ENCODE measurements at regions not wholly inside any gene's neighbourhood (a gene's known extent, or its start where the extent isn't known, plus 50 kb on each side); places are given as distances from the start of the nearest gene placed in this dataset.
A peak's percentile ranks its signal among the peaks of the same experiment; 100 is the strongest.
"Not testable (repeated sequence)": the region's sequence is repeated elsewhere in the genome, so short reads cannot be mapped to it uniquely, and the experiment has no call there.

DNA sequence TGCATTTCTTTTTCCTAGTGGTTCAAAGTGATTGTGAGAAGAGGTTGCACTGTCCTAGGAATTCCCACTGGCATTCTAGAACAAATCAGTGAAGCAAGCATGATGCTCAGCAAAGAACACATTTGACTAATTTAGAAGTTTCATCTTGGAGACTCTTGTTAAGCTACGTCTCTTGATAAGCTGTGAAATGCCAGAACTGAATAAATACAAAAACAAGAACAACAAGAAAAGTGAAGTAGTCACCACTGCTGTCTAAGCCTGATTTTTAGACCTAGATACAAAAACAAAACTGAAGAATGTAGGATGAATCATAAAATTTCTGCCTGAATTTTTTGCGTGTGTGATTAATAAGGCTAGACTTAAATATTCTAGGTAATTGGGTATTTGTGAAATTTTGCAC lies 1162.4 kb downstream of the TUSC7 start:
- no peak overlapping the region for H3K4me3 ChIP-seq (ENCODE audit: low read depth in 2 of 2, low read length in 1 of 2)
- no peak overlapping the region for H3K9ac ChIP-seq
- H3K9me3 ChIP-seq, result no peaks in the 10 kb centered on the region
- H2AFZ ChIP-seq (ENCODE audit: low read depth), result no peak overlapping the region
- ChIA-PET CTCF (interaction anchor here (3.0 kb wide), 1 partner anchor 125 kb away, joined by 20 read pairs; no protein-coding TSS in a partner anchor), POLR2A (no interaction called here)
- no peak overlapping the region for H3K4me2 ChIP-seq
- no peaks in the 10 kb centered on the region for H3K9me2 ChIP-seq
- H3K36me3 ChIP-seq (replicated peaks in 1 of 2; ENCODE audit: control insufficient read depth in 1 of 2, insufficient read depth in 2 of 2, low read length in 1 of 2), result no peaks in the 10 kb centered on the region
- TF ChIP-seq TCF12 (IDR thresholded peaks at IDR 0.05), result no peak
- TF ChIP-seq TEAD4 (IDR thresholded peaks at IDR 0.05; ENCODE audit: borderline replicate concordance, insufficient read depth), result no peak
- H3K27me3 ChIP-seq (ENCODE audit: insufficient read depth), result no peaks in the 10 kb centered on the region
- no peaks in the 10 kb centered on the region for H4K20me1 ChIP-seq (ENCODE audit: insufficient read depth)
- no peak for DNase-seq
- peaks cover 0 to 20% of the 10 kb centered on the region in 2 experiments; a peak in 2 of 4 replicates for H3K4me1 ChIP-seq (ENCODE audit: control insufficient read depth in 1 of 2, insufficient read depth in 2 of 2, low read depth in 1 of 2, low read length in 1 of 2)
- no peaks in the 10 kb centered on the region for H3K79me2 ChIP-seq (ENCODE audit: insufficient read depth)
- H3K27ac ChIP-seq (ENCODE audit: low read depth in 2 of 2, low read length in 1 of 2), result peak overlapping the region in 1 of 2 experiments; percentile 97; a peak in 1 of 4 replicates
- H3F3A ChIP-seq (replicated peaks; ENCODE audit: insufficient read depth), result peaks cover 4% of the 10 kb centered on the region
- WGBS (ENCODE audit: low lambda C conversion rate), result 72% methylated on average over 2 of the region's 2 CpGs

DNA sequence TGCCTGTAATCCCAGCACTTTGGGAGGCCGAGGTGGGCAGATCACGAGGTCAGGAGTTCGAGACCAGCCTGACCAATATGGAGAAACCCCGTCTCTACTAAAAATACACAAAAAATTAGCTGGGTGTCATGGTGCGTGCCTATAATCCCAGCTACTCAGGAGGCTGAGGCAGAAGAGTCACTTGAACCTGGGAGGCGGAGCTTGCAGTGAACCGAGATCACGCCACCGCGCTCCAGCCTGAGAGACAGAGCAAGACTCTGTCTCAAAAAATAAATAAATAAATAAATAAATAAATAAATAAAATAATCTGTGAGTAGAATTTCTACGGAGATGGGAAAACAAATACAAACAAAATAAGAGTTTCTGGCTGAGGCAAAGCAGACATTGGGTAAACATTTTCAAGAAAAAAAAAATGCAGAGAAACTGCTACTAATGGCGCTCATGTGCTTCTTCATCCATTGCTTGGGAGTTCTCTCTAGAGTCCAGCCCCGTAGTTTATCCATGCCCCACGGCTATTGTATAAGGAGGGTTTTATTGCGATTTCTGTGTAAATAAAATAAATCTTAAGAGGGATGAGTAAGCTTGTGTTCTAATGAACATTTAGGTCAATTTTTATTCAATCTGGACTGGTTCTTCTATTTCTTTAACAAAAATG lies 1161.9 kb downstream of the IGSF11 start:
- H3K4me1 ChIP-seq (ENCODE audit: control insufficient read depth in 1 of 2, insufficient read depth in 2 of 2, low read depth in 1 of 2, low read length in 1 of 2), result peaks cover 0 to 20% of the 10 kb centered on the region in 2 experiments; a peak in 2 of 4 replicates
- not testable (repeated sequence) for H3K9me2 ChIP-seq; H3K9ac ChIP-seq; H3K9me3 ChIP-seq; H3K36me3 ChIP-seq (replicated peaks in 1 of 2; ENCODE audit: control insufficient read depth in 1 of 2, insufficient read depth in 2 of 2, low read length in 1 of 2); H3K79me2 ChIP-seq (ENCODE audit: insufficient read depth); H3K4me2 ChIP-seq; H2AFZ ChIP-seq (ENCODE audit: low read depth); H4K20me1 ChIP-seq (ENCODE audit: insufficient read depth); H3F3A ChIP-seq (replicated peaks; ENCODE audit: insufficient read depth); H3K27me3 ChIP-seq (ENCODE audit: insufficient read depth); H3K4me3 ChIP-seq (ENCODE audit: low read depth in 2 of 2, low read length in 1 of 2)
- H3K27ac ChIP-seq (ENCODE audit: low read depth in 2 of 2, low read length in 1 of 2), result peak overlapping the region in 1 of 2 experiments; percentile 97; a peak in 2 of 4 replicates
- whole genome bisulfite sequencing (ENCODE audit: low lambda C conversion rate), result 77% methylated on average over 14 of the region's 15 CpGs
- POLR2A ChIA-PET, result interaction anchor here (0.7 to 0.9 kb wide), 3 partner anchors 34 to 172 kb away, joined by 3 read pairs; no protein-coding TSS in a partner anchor
- DNase-seq, result peak; percentile 10
- CTCF ChIA-PET, result interaction anchor here (0.6 to 3.0 kb wide), 3 partner anchors 10 to 125 kb away, joined by 3 to 20 read pairs (median 3); no protein-coding TSS in a partner anchor

DNA sequence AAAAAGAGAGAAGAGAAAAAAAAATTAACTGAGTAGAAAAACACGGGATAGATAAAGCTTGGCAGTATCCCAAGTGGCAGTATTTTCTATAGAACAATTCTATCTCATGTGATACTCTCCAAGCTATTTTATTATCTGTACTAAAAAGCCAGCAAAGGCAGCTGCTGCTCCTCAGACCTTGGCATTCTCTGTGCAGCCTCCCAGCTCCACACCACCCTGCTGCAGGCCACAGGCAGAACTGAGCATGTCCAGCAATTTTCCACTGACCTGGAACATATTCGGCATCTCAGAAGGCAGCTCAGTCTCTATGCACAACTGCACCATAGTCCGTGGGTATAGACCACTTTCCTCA lies 1161.4 kb downstream of the IGSF11 start:
- no peak overlapping the region for H2AFZ ChIP-seq (ENCODE audit: low read depth)
- peaks cover 4% of the 10 kb centered on the region for H3F3A ChIP-seq (replicated peaks; ENCODE audit: insufficient read depth)
- 21% methylated on average over 3 of the region's 3 CpGs for WGBS (ENCODE audit: low lambda C conversion rate)
- no peaks in the 10 kb centered on the region for H3K79me2 ChIP-seq (ENCODE audit: insufficient read depth)
- H3K4me2 ChIP-seq, result no peak overlapping the region
- ChIA-PET CTCF (interaction anchor here (0.6 to 3.0 kb wide), 4 partner anchors 11 to 1103 kb away, joined by 3 to 20 read pairs (median 4); no protein-coding TSS in a partner anchor), POLR2A (interaction anchor here (0.7 to 1.1 kb wide), 5 partner anchors 34 to 172 kb away, joined by 3 to 4 read pairs (median 3); no protein-coding TSS in a partner anchor)
- H3K27ac ChIP-seq (ENCODE audit: low read depth in 2 of 2, low read length in 1 of 2), result peak overlapping the region in 1 of 2 experiments; percentile 97; a peak in 2 of 4 replicates
- TF ChIP-seq CHD2 (IDR thresholded peaks at IDR 0.05; ENCODE audit: low read length, partially characterized antibody) (peak; percentile 42), EP300 (IDR thresholded peaks at IDR 0.05; ENCODE audit: borderline replicate concordance in 1 of 2, low read depth in 1 of 2, low read length in 1 of 2) (peak in 1 of 2 experiments; percentile 52; a peak in 2 of 4 replicates), FOXM1 (IDR thresholded peaks at IDR 0.05; ENCODE audit: low read depth) (no peak), RCOR1 (IDR thresholded peaks at IDR 0.05; ENCODE audit: low read length) (peak; percentile 67), RAD21 (IDR thresholded peaks at IDR 0.05; ENCODE audit: low read length) (peak; percentile 29; the same call in 1 of the 2 replicates), NRF1 (IDR thresholded peaks at IDR 0.05; ENCODE audit: low read depth, low read length) (no peak), RFX5 (IDR thresholded peaks at IDR 0.05; ENCODE audit: low read length) (peak; percentile 44; the same call in 1 of the 2 replicates), MXI1 (IDR thresholded peaks at IDR 0.05; ENCODE audit: low read depth, low read length) (0 out of 2 replicates have a peak, but pooled peaks have one; percentile 66), FOXJ3 (CRISPR knock-in tag; IDR thresholded peaks at IDR 0.05) (no peak), JUND (IDR thresholded peaks at IDR 0.05) (no peak)
- H3K9me2 ChIP-seq, result no peaks in the 10 kb centered on the region
- H3K9me3 ChIP-seq, result no peaks in the 10 kb centered on the region
- no peaks in the 10 kb centered on the region for H3K27me3 ChIP-seq (ENCODE audit: insufficient read depth)
- no peak overlapping the region for H3K9ac ChIP-seq
- peaks cover 0 to 20% of the 10 kb centered on the region in 2 experiments; a peak in 2 of 4 replicates for H3K4me1 ChIP-seq (ENCODE audit: control insufficient read depth in 1 of 2, insufficient read depth in 2 of 2, low read depth in 1 of 2, low read length in 1 of 2)
- peak; percentile 44 for DNase-seq
- H4K20me1 ChIP-seq (ENCODE audit: insufficient read depth), result no peaks in the 10 kb centered on the region
- no peak overlapping the region for H3K4me3 ChIP-seq (ENCODE audit: low read depth in 2 of 2, low read length in 1 of 2)
- H3K36me3 ChIP-seq (replicated peaks in 1 of 2; ENCODE audit: control insufficient read depth in 1 of 2, insufficient read depth in 2 of 2, low read length in 1 of 2), result no peaks in the 10 kb centered on the region
